ENCODE measurements at regions not wholly inside any gene's neighbourhood (a gene's known extent, or its start where the extent isn't known, plus 50 kb on each side); places are given as distances from the start of the nearest gene placed in this dataset.

GRCh38 chr11:134949121-134950090 lies 537.4 kb upstream of the B3GAT1 start:
- H3K36me3 ChIP-seq: no peaks in the 10 kb centered on the region
- H3K27ac ChIP-seq: no peak overlapping the region
- WGBS, 2 donors (ENCODE audit: low coverage in 1 of 2): 69 to 70% methylated on average over 3 to 11 of the region's 11 CpGs
- H3K27me3 ChIP-seq: no peaks in the 10 kb centered on the region
- no peak for DNase-seq
- TF ChIP-seq POLR2AphosphoS5 (IDR thresholded peaks at IDR 0.05): no peak
- no peak for TF ChIP-seq EP300 (IDR thresholded peaks at IDR 0.05; ENCODE audit: low read depth)
- no peak for TF ChIP-seq CTCF (IDR thresholded peaks at IDR 0.05)
- TF ChIP-seq POLR2A (IDR thresholded peaks at IDR 0.05): no peak
- no peaks in the 10 kb centered on the region for H3K9me3 ChIP-seq
- in situ Hi-C loops (cut with MboI; ENCODE audit: low pct_ligation_motif_present in 1 of 4, low pct_unique_long_range_greater_than_20kb in 1 of 4, low sequenced_read_pairs in 3 of 4): no loop called here
- intact Hi-C loops (cut with DNase I; ENCODE audit: low total_unique reads): no loop called here
- no peaks in the 10 kb centered on the region for H3K4me1 ChIP-seq
- no peak overlapping the region for H3K4me3 ChIP-seq

- Histone ChIP-seq H3K9me3 (no peaks in the 10 kb centered on the region), H3K36me3 (no peaks in the 10 kb centered on the region), H3K4me1 (no peaks in the 10 kb centered on the region), H3K27me3 (no peaks in the 10 kb centered on the region), H3K4me3 (no peak overlapping the region), H3K27ac (no peak overlapping the region)
- in situ Hi-C loops (cut with MboI; ENCODE audit: low pct_ligation_motif_present in 1 of 4, low pct_unique_long_range_greater_than_20kb in 1 of 4, low sequenced_read_pairs in 3 of 4): no loop called here
- intact Hi-C loops (cut with DNase I; ENCODE audit: low total_unique reads): no loop called here
- no peak for DNase-seq
- 80 to 84% methylated on average over 9 to 10 of the region's 10 CpGs for WGBS, 2 donors (ENCODE audit: low coverage in 1 of 2)
- TF ChIP-seq CTCF (IDR thresholded peaks at IDR 0.05): no peak
- no peak for TF ChIP-seq POLR2AphosphoS5 (IDR thresholded peaks at IDR 0.05)
- TF ChIP-seq POLR2A (IDR thresholded peaks at IDR 0.05): no peak
- no peak for TF ChIP-seq EP300 (IDR thresholded peaks at IDR 0.05; ENCODE audit: low read depth)
Measured at GRCh38 chr11:134947556-134947955, 535.5 kb upstream of the B3GAT1 start.

GRCh38 chr11:134945993-134946392 lies 534.0 kb upstream of the B3GAT1 start:
- Histone ChIP-seq H3K27ac (no peak overlapping the region), H3K36me3 (no peaks in the 10 kb centered on the region), H3K4me1 (no peaks in the 10 kb centered on the region), H3K27me3 (no peaks in the 10 kb centered on the region), H3K9me3 (no peaks in the 10 kb centered on the region), H3K4me3 (no peak overlapping the region)
- 69% methylated on average over 6 to 9 of the region's 9 CpGs for WGBS, 2 donors (ENCODE audit: low coverage in 1 of 2)
- TF ChIP-seq POLR2AphosphoS5 (IDR thresholded peaks at IDR 0.05) (no peak), CTCF (IDR thresholded peaks at IDR 0.05) (no peak), EP300 (IDR thresholded peaks at IDR 0.05; ENCODE audit: low read depth) (no peak), POLR2A (IDR thresholded peaks at IDR 0.05) (no peak)
- intact Hi-C loops (cut with DNase I; ENCODE audit: low total_unique reads): no loop called here
- DNase-seq: no peak
- in situ Hi-C loops (cut with MboI; ENCODE audit: low pct_ligation_motif_present in 1 of 4, low pct_unique_long_range_greater_than_20kb in 1 of 4, low sequenced_read_pairs in 3 of 4): no loop called here

GRCh38 chr11:134944986-134945385 lies 532.9 kb upstream of the B3GAT1 start:
- in situ Hi-C loops (cut with MboI; ENCODE audit: low pct_ligation_motif_present in 1 of 4, low pct_unique_long_range_greater_than_20kb in 1 of 4, low sequenced_read_pairs in 3 of 4) (no loop called here), intact Hi-C loops (cut with DNase I; ENCODE audit: low total_unique reads) (no loop called here)
- Histone ChIP-seq H3K36me3 (no peaks in the 10 kb centered on the region), H3K27ac (no peak overlapping the region), H3K9me3 (no peaks in the 10 kb centered on the region), H3K4me3 (no peak overlapping the region), H3K4me1 (no peaks in the 10 kb centered on the region), H3K27me3 (no peaks in the 10 kb centered on the region)
- WGBS, 2 donors (ENCODE audit: low coverage in 1 of 2): 85% methylated on average over 10 of the region's 10 CpGs; no CpG with 5 or more reads in 1 of the 2 donors
- TF ChIP-seq CTCF (IDR thresholded peaks at IDR 0.05): no peak
- TF ChIP-seq EP300 (IDR thresholded peaks at IDR 0.05; ENCODE audit: low read depth): no peak
- TF ChIP-seq POLR2AphosphoS5 (IDR thresholded peaks at IDR 0.05): no peak
- TF ChIP-seq POLR2A (IDR thresholded peaks at IDR 0.05): no peak
- DNase-seq: no peak
